SH-SY5Y (cell line): ENCODE measurements at regions not wholly inside any gene's neighbourhood (a gene's known extent, or its start where the extent isn't known, plus 50 kb on each side); places are given as distances from the start of the nearest gene placed in this dataset.

ENCODE experiments used
- GATA2 ChIP-seq: IDR thresholded peaks from 2 replicates; pipeline ENCODE4 v1.6.1; 2011; ENCODE audit warnings: mild to moderate bottlenecking, low read depth, low read length
- GATA3 ChIP-seq: IDR thresholded peaks from 2 replicates; pipeline ENCODE4 v1.6.1; 2011; ENCODE audit warnings: low read depth, mild to moderate bottlenecking, low read length, moderate library complexity

DNA sequence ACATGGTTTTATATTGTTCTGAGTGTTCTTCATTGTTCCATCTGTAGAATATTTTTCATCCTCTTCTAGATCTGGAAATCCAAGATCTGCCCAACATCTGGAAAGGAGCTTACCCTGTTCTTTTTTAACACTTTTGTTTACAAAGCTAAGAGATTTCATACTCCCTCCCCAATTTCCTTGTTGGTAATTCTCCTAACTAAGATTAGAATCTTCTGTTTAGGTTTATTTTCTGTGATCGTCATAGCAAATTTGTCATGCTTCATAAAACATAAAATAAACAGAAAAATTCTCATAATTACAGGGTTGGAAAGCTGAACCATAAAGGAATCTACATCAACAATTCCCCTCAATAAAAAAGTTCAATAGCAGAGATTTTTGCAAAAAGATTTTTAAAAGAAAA is 580.3 kb upstream of the CA10 start:
- no peak for TF ChIP-seq GATA2
- no peak for TF ChIP-seq GATA3
